HG02610 (cell line): ENCODE measurements at regions not wholly inside any gene's neighbourhood (a gene's known extent, or its start where the extent isn't known, plus 50 kb on each side); places are given as distances from the start of the nearest gene placed in this dataset.

Source experiments
- ATAC-seq: cut with Tn5 transposase; IDR thresholded peaks from one replicate; pipeline ENCODE4 v1.9.1; 2021; ENCODE audit warnings: mild to moderate bottlenecking, moderate library complexity; ENCODE audit not compliant: unreplicated experiment

DNA sequence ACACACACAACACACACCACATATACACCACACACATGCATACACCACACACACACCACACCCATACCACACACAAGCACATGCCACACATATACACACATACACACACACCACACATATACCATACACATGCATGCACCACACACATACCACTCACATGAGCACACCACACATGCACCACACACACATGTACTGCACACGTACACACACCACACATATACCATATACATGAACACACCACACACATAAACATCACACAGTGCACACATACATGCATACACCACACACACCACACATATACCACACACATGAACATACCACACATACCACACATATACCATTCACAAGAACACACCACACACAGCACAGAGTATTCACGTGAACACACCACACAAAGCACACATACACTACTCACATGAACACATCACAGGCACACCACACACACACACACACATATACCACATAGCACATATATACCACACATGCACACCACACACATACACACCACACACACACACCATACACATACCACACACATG lies 219.9 kb upstream of the RAB6C start:
- no peak for ATAC-seq

GRCh38 chr2:129760669-129761068 lies 218.8 kb upstream of the RAB6C start:
- no peak for ATAC-seq

DNA sequence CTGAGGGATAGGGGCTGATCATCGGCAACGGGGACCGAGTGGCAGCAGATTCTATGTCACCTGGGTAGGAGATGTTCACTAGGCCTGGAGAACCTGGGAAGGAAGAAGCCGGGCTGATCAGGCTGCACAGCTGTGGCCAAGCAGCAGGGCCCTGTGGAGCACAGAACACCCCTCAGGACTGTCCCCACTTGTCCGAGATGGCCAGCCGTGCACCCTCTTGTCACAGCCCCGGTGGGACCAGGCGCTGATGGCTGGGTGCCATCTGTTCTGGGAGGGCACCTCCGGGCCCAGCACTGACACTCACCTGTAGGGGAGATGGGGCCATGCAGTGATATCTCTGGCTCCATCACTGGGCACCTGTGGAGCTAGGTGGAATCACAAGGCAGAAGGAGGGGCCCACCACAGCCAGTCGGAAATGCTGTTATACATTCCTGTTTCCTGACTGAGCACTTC lies 217.9 kb upstream of the RAB6C start:
- no peak for ATAC-seq

GRCh38 chr2:129762386-129763189 lies 216.9 kb upstream of the RAB6C start:
- no peak for ATAC-seq

- no peak for ATAC-seq
These were observed 216.1 kb upstream of the RAB6C start for GRCh38 chr2:129763190-129763846.

GRCh38 chr2:129763966-129764365 lies 215.5 kb upstream of the RAB6C start:
- ATAC-seq, result no peak

DNA sequence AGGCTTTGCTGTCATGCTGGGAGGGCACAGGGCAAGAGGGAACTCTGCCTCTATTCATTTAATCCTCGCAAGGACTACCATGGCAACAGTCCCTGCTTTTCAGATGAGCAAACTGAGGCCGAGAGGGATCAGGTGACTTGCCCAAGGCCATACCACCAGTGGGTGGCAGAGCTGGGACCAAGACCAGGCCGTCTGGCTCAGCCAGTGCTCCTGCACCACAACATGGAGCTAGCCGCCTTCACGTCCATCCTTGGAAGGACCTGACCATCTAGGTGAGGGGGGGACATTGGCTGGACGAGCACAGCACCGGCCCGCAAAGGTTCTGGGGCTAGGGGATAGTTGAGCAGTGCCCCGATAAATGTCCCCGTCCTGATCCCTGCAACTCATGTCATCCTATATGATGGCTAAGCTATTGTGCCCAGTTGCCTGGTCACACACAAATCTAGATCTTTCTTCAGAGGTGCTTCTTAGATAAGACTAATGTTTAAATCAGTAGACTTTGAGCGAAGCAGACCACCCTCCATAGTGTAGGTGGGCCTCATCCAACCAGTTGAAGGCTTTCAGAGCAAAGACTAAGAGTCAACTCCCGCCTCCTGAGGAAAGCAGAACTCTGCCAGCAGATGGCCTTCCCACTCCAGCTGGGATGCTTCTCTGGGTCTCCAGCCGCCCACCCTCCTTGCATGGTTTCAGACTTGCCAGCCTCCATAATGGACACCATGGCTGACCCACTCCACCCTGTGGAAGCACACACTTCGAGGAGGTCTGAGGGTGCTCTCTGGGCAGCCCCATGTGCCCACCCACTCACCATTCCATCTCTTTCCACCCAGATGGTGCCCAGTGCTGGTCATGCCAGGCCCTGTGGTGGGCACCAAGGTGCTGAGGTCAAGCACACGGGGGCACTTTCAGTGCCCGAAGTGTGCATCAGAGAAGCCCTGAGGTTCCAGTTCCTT lies 214.8 kb upstream of the RAB6C start:
- ATAC-seq, result no peak

DNA sequence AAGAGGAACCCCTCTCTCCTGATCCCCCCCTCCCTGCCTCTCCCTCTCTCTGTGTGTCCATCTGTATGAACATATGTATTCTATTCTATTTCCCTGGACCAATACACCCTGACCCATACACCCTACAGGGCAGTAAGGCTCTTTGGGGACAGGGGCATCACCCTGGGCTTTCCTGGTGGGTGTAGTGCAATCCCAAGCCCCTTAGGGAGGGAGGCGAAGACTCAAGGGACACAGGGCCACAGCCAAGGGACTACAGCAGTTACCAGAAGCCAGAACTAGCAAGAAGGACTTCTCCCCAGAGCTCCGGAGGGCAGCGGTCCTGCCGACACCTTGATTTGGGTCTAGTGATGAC lies 214.2 kb upstream of the RAB6C start:
- no peak for ATAC-seq

- no peak for ATAC-seq
These were observed 213.7 kb upstream of the RAB6C start for GRCh38 chr2:129765678-129766351.

- no peak for ATAC-seq
These were observed 213.0 kb upstream of the RAB6C start for GRCh38 chr2:129766374-129766993.

- ATAC-seq, result no peak
These were observed 212.0 kb upstream of the RAB6C start for GRCh38 chr2:129767346-129768035.

GRCh38 chr2:129768036-129768386 lies 211.5 kb upstream of the RAB6C start:
- ATAC-seq, result no peak

DNA sequence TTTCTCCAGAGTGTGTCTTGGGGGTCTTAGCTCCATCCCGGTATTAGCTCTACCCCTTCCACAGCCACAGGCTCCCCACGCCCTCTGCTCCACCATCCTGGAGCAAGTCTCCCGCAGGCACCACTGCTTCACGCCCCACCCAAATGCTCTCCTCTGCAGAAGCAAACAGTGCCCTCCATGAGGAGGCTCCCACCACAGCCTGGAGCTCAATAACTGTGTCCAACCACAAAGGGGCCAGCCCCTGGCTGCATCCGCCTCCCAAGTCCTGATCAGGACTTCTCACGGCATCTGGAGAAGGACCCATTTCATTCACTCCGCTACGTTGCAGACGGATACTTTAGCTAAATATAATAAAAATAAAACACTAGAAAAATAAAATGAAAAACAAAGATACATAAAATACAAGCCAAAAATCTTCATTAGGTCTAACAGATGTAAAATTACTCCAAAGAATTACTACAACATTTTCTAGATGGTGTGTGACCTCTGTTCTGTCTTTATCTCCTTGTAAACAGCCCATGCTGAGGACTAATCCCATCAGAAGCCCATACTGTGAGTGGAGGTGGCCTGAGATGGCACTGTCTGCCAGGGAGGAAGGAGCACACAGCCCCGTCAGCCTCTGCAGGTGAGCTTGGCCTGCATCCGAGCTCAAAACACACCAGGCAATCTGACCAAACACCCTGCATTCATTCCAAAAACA lies 210.8 kb upstream of the RAB6C start:
- no peak for ATAC-seq

GRCh38 chr2:129769185-129769991 lies 210.1 kb upstream of the RAB6C start:
- ATAC-seq, result no peak

DNA sequence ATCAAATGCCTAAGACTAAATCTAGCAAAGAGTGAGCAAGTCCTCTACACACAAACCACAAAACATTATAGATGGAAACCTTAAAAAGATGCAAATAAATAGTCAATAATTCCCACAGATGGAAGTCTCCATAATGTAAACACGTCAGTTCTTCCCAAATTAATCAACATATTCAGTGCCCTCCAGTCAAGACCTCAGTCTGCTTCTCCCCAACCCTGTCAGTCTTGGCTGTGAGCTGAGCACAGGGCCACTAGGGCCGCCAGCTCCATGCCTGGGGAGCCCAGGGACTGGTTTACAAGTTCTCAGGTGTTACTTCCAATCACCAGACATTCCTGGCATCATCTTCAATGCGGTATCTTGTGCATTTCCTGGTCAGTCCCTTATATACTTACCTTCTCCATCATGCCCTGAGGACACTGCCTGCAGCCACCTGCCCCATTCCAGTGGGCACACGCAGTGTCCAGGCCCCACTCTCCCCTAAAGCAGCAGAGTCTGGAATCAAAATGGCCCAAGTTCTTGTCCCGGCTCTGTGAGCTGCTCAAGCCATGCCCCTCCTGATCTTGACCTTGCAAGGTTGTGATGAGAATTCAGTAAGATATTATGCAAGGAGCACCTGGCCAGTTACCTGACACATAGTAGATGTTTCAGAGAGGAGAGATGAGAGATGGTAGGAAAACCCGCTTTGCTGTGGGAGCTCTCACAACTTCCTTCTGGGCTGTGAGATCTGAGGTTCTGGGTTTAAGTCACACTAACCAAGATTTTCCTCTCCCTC lies 207.9 kb upstream of the RAB6C start:
- no peak for ATAC-seq

DNA sequence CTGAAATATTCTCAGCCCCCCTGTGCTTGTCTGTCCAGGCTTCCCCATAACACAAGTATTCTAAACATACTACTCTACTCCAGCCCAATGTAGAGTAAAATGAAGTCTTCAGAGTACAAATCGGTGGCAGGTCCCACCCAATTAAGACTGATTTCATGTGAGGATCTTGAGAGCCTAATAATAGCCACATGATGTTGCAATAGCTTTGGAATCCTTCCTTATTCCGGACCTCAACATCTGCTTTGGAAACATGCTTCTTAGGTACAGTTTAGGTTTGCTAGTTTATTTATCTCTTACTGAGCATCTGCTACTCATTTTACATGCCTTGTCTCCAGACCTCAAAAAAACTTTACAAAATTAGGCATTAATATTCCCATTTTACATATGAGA lies 207.3 kb upstream of the RAB6C start:
- ATAC-seq, result no peak

DNA sequence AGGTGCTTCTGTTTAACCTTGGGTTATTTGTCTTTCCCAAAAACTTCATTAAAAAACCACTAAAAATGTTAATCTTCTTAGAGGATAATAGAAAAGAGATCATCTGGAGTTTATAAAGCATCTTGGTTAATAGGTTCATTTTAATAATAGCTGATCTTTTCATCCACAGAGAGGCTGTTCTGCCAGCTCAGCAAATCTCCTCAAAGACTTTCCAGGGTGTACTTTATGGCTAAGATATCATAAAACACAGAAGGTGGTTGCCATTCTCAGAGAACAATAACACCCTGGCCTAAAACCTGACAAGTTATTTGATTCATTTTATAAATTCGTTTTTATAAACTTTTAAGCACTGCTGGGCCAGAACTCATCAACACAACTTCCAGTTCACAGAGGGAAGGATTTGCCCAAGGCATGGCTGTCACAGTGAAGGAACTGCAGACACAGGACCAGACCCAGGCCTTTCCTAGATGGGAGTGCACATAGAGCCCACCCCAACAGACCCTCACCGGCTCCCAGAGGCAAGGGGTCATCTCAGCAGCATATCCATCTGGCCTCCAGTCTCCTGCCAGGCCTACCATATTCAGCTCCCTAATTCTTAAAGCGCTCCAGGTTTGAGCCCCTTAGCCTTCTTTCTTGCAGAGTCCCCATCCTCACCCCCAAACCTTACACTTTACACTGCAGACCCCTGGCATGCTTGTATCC lies 203.4 kb upstream of the RAB6C start:
- no peak for ATAC-seq
